ENCODE measurements at regions not wholly inside any gene's neighbourhood (a gene's known extent, or its start where the extent isn't known, plus 50 kb on each side); places are given as distances from the start of the nearest gene placed in this dataset.

- CTCF ChIA-PET: no interaction called here
- Mint-ChIP-seq H3K27ac (ENCODE audit: unreplicated experiment) (no peak overlapping the region), H3K27me3 (ENCODE audit: unreplicated experiment) (no peaks in the 10 kb centered on the region), H3K36me3 (ENCODE audit: insufficient read depth, unreplicated experiment) (no peaks in the 10 kb centered on the region), H3K4me3 (ENCODE audit: low read depth, unreplicated experiment) (no peak overlapping the region), H3K9me3 (ENCODE audit: low read depth, unreplicated experiment) (no peaks in the 10 kb centered on the region), H3K4me1 (ENCODE audit: low read depth, unreplicated experiment) (no peaks in the 10 kb centered on the region)
- TF ChIP-seq, protein P1, sequence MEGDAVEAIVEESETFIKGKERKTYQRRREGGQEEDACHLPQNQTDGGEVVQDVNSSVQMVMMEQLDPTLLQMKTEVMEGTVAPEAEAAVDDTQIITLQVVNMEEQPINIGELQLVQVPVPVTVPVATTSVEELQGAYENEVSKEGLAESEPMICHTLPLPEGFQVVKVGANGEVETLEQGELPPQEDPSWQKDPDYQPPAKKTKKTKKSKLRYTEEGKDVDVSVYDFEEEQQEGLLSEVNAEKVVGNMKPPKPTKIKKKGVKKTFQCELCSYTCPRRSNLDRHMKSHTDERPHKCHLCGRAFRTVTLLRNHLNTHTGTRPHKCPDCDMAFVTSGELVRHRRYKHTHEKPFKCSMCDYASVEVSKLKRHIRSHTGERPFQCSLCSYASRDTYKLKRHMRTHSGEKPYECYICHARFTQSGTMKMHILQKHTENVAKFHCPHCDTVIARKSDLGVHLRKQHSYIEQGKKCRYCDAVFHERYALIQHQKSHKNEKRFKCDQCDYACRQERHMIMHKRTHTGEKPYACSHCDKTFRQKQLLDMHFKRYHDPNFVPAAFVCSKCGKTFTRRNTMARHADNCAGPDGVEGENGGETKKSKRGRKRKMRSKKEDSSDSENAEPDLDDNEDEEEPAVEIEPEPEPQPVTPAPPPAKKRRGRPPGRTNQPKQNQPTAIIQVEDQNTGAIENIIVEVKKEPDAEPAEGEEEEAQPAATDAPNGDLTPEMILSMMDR (IDR thresholded peaks at IDR 0.05; ENCODE audit: unreplicated experiment): no peak
- DNase-seq: no peak
- intact Hi-C loops (cut with micrococcal nuclease; ENCODE audit: unreplicated experiment): no loop called here
- no TSS peak for BruUV-seq (replicated peaks)
Observed at GRCh38 chr6:134599079-134599478, 281.2 kb upstream of the SGK1 start.

DNA sequence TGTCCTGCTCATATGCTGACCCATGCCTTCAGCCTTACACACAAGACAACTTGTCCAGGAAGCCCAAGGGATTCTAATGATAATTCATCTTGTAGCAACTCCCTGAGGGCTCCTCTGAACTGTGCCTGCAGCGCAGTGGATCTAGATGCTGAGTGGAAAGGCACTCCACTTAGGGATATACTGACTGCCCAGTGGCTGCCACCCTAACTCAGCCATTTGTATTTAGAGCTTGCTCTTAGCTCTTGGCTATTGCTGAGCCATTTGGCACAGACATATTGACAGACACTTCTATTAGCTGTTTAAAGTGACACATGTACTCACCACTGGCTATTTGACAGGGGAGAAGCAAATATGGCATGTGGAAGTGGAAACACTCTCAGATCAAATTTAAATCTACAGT, 278.3 kb upstream of the SGK1 start:
- no peak overlapping the region for H3K4me3 Mint-ChIP-seq (ENCODE audit: low read depth, unreplicated experiment)
- no peaks in the 10 kb centered on the region for H3K9me3 Mint-ChIP-seq (ENCODE audit: low read depth, unreplicated experiment)
- H3K4me1 Mint-ChIP-seq (ENCODE audit: low read depth, unreplicated experiment): no peaks in the 10 kb centered on the region
- H3K36me3 Mint-ChIP-seq (ENCODE audit: insufficient read depth, unreplicated experiment): no peaks in the 10 kb centered on the region
- no TSS peak for BruUV-seq (replicated peaks)
- TF ChIP-seq, protein P1 (IDR thresholded peaks at IDR 0.05; ENCODE audit: unreplicated experiment): no peak
- H3K27me3 Mint-ChIP-seq (ENCODE audit: unreplicated experiment): no peaks in the 10 kb centered on the region
- intact Hi-C loops (cut with micrococcal nuclease; ENCODE audit: unreplicated experiment): no loop called here
- CTCF ChIA-PET: no interaction called here
- no peak overlapping the region for H3K27ac Mint-ChIP-seq (ENCODE audit: unreplicated experiment)
- DNase-seq: no peak

GRCh38 chr6:134594881-134595280, 277.0 kb upstream of the SGK1 start:
- TF ChIP-seq, protein P1 (IDR thresholded peaks at IDR 0.05; ENCODE audit: unreplicated experiment): no peak
- H3K9me3 Mint-ChIP-seq (ENCODE audit: low read depth, unreplicated experiment): no peaks in the 10 kb centered on the region
- intact Hi-C loops (cut with micrococcal nuclease; ENCODE audit: unreplicated experiment): no loop called here
- no peak for DNase-seq
- H3K27ac Mint-ChIP-seq (ENCODE audit: unreplicated experiment): no peak overlapping the region
- CTCF ChIA-PET: no interaction called here
- BruUV-seq (replicated peaks): no TSS peak
- H3K27me3 Mint-ChIP-seq (ENCODE audit: unreplicated experiment): no peaks in the 10 kb centered on the region
- no peaks in the 10 kb centered on the region for H3K36me3 Mint-ChIP-seq (ENCODE audit: insufficient read depth, unreplicated experiment)
- H3K4me3 Mint-ChIP-seq (ENCODE audit: low read depth, unreplicated experiment): no peak overlapping the region
- H3K4me1 Mint-ChIP-seq (ENCODE audit: low read depth, unreplicated experiment): no peaks in the 10 kb centered on the region

- no peak for DNase-seq
- intact Hi-C loops (cut with micrococcal nuclease; ENCODE audit: unreplicated experiment): no loop called here
- H3K27me3 Mint-ChIP-seq (ENCODE audit: unreplicated experiment): no peaks in the 10 kb centered on the region
- H3K9me3 Mint-ChIP-seq (ENCODE audit: low read depth, unreplicated experiment): no peaks in the 10 kb centered on the region
- H3K36me3 Mint-ChIP-seq (ENCODE audit: insufficient read depth, unreplicated experiment): no peaks in the 10 kb centered on the region
- no TSS peak for BruUV-seq (replicated peaks)
- no peaks in the 10 kb centered on the region for H3K4me1 Mint-ChIP-seq (ENCODE audit: low read depth, unreplicated experiment)
- CTCF ChIA-PET: no interaction called here
- H3K27ac Mint-ChIP-seq (ENCODE audit: unreplicated experiment): no peak overlapping the region
- TF ChIP-seq, protein P1 (IDR thresholded peaks at IDR 0.05; ENCODE audit: unreplicated experiment): no peak
- no peak overlapping the region for H3K4me3 Mint-ChIP-seq (ENCODE audit: low read depth, unreplicated experiment)
Observed at GRCh38 chr6:134593887-134594286, 276.0 kb upstream of the SGK1 start.

DNA sequence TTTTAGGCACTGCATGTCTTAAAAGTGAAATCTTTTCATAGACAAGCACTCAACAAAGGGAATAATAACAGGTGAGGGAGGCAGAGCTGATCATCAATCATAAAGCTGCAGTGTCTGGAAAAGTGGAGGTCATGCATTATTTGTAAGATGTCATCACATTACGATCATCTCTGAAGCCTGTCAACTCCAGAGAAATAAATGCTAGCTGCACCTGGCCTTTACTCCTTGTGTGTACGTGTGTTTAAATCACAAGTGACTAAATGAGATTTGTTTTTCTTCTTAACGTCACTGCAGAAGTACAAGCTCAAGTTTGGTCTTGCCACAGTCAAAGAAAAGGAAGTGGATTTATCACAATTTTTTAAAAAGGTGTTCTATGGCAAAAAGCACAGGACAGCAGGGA, 275.5 kb upstream of the SGK1 start:
- CTCF ChIA-PET: no interaction called here
- Mint-ChIP-seq H3K9me3 (ENCODE audit: low read depth, unreplicated experiment) (no peaks in the 10 kb centered on the region), H3K36me3 (ENCODE audit: insufficient read depth, unreplicated experiment) (no peaks in the 10 kb centered on the region), H3K27ac (ENCODE audit: unreplicated experiment) (no peak overlapping the region), H3K27me3 (ENCODE audit: unreplicated experiment) (no peaks in the 10 kb centered on the region), H3K4me3 (ENCODE audit: low read depth, unreplicated experiment) (no peak overlapping the region), H3K4me1 (ENCODE audit: low read depth, unreplicated experiment) (no peaks in the 10 kb centered on the region)
- intact Hi-C loops (cut with micrococcal nuclease; ENCODE audit: unreplicated experiment): no loop called here
- no TSS peak for BruUV-seq (replicated peaks)
- no peak for DNase-seq
- TF ChIP-seq, protein P1 (IDR thresholded peaks at IDR 0.05; ENCODE audit: unreplicated experiment): no peak
